ENCODE measurements at regions not wholly inside any gene's neighbourhood (a gene's known extent, or its start where the extent isn't known, plus 50 kb on each side); places are given as distances from the start of the nearest gene placed in this dataset.

DNA sequence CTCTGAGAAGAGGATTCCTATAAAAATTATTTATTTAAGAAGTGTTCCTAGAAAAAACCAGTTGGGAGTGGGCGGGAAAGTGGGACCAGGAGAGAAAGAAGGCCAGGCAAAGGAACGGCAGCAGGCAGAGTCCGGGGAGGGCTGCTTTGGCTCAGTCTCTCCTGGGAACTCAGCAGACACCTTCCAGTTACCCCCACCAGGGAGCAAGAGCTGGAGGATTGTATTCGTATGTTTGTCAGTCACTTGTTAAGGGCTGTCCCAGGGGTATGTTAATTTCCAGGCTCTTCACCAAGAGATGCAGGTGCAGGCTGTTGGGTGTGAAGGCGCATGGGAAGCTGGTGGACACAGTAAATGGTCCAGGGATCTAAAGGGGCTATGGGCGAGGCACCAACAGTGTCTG, 53.0 kb upstream of the CHD6 start:
- Mint-ChIP-seq H3K36me3 (ENCODE audit: low read depth, unreplicated experiment) (no peaks in the 10 kb centered on the region), H3K27ac (ENCODE audit: unreplicated experiment) (no peak overlapping the region), H3K27me3 (ENCODE audit: low read depth, unreplicated experiment) (peaks cover 11% of the 10 kb centered on the region), H3K4me1 (ENCODE audit: low read depth, unreplicated experiment) (peaks cover 14% of the 10 kb centered on the region), H3K4me3 (ENCODE audit: unreplicated experiment) (no peak overlapping the region), H3K9me3 (ENCODE audit: unreplicated experiment) (peaks cover 2% of the 10 kb centered on the region)
- FAIRE-seq (no peak), DNase-seq (ENCODE audit: low read depth) (no peak)
- no peak overlapping the region for H3K4me2 ChIP-seq (ENCODE audit: low read length)
- TF ChIP-seq, protein P1, sequence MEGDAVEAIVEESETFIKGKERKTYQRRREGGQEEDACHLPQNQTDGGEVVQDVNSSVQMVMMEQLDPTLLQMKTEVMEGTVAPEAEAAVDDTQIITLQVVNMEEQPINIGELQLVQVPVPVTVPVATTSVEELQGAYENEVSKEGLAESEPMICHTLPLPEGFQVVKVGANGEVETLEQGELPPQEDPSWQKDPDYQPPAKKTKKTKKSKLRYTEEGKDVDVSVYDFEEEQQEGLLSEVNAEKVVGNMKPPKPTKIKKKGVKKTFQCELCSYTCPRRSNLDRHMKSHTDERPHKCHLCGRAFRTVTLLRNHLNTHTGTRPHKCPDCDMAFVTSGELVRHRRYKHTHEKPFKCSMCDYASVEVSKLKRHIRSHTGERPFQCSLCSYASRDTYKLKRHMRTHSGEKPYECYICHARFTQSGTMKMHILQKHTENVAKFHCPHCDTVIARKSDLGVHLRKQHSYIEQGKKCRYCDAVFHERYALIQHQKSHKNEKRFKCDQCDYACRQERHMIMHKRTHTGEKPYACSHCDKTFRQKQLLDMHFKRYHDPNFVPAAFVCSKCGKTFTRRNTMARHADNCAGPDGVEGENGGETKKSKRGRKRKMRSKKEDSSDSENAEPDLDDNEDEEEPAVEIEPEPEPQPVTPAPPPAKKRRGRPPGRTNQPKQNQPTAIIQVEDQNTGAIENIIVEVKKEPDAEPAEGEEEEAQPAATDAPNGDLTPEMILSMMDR (IDR thresholded peaks at IDR 0.05; ENCODE audit: insufficient read depth, low read depth, low read length) = no peak
- no peak overlapping the region for H2AFZ ChIP-seq (ENCODE audit: low read depth, low read length)
- H3K4me1 ChIP-seq (ENCODE audit: insufficient read depth, low read length) = no peaks in the 10 kb centered on the region
- H3K79me2 ChIP-seq (ENCODE audit: insufficient read depth, low read length) = no peaks in the 10 kb centered on the region
- no peaks in the 10 kb centered on the region for H3K36me3 ChIP-seq (ENCODE audit: insufficient read depth, low read length)
- H3K9ac ChIP-seq (ENCODE audit: low read length) = no peak overlapping the region
- H3K9me3 ChIP-seq (ENCODE audit: insufficient read depth, low read depth, low read length) = no peaks in the 10 kb centered on the region
- H3K27me3 ChIP-seq (ENCODE audit: insufficient read depth, low read length) = no peaks in the 10 kb centered on the region
- H4K20me1 ChIP-seq (ENCODE audit: insufficient read depth, low read length) = no peaks in the 10 kb centered on the region
- H3K27ac ChIP-seq (ENCODE audit: low read depth, low read length) = no peak overlapping the region
- H3K4me3 ChIP-seq (ENCODE audit: insufficient read depth, low read depth, low read length) = no peak overlapping the region

DNA sequence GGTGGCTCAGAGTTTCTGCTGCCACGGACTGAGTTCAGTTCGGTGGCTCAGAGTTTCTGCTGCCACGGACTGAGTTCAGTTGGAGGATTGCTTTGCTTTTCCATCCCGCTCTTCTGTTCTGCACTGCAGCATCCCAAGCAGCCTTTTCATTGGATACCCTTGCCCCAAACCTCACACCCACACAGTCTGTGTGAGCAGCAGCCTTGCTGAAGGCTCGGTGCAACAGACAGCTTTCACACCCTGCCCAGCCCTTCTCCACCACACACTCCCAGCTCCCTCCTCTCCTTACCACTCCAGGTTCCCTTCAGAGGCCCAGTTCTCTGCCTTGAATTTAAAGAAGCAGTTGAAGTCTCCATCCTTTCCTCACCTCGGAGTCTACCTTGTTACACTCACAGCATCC, 52.5 kb upstream of the CHD6 start:
- Mint-ChIP-seq H3K27ac (ENCODE audit: unreplicated experiment) (no peak overlapping the region), H3K4me3 (ENCODE audit: unreplicated experiment) (no peak overlapping the region), H3K27me3 (ENCODE audit: low read depth, unreplicated experiment) (peaks cover 10% of the 10 kb centered on the region), H3K4me1 (ENCODE audit: low read depth, unreplicated experiment) (peaks cover 14% of the 10 kb centered on the region), H3K9me3 (ENCODE audit: unreplicated experiment) (peaks cover 2% of the 10 kb centered on the region), H3K36me3 (ENCODE audit: low read depth, unreplicated experiment) (no peaks in the 10 kb centered on the region)
- Histone ChIP-seq H3K4me2 (ENCODE audit: low read length) (no peak overlapping the region), H2AFZ (ENCODE audit: low read depth, low read length) (no peak overlapping the region), H3K36me3 (ENCODE audit: insufficient read depth, low read length) (no peaks in the 10 kb centered on the region), H3K27ac (ENCODE audit: low read depth, low read length) (no peak overlapping the region), H3K79me2 (ENCODE audit: insufficient read depth, low read length) (no peaks in the 10 kb centered on the region), H3K4me1 (ENCODE audit: insufficient read depth, low read length) (no peaks in the 10 kb centered on the region), H3K9me3 (ENCODE audit: insufficient read depth, low read depth, low read length) (no peaks in the 10 kb centered on the region), H3K4me3 (ENCODE audit: insufficient read depth, low read depth, low read length) (no peak overlapping the region), H3K27me3 (ENCODE audit: insufficient read depth, low read length) (no peaks in the 10 kb centered on the region), H3K9ac (ENCODE audit: low read length) (no peak overlapping the region), H4K20me1 (ENCODE audit: insufficient read depth, low read length) (no peaks in the 10 kb centered on the region)
- FAIRE-seq (no peak), DNase-seq (ENCODE audit: low read depth) (no peak)
- TF ChIP-seq, protein P1 (IDR thresholded peaks at IDR 0.05; ENCODE audit: insufficient read depth, low read depth, low read length) = no peak
- TF ChIP-seq EZH2 (IDR thresholded peaks at IDR 0.05; ENCODE audit: insufficient read depth, low read length) = no peak

DNA sequence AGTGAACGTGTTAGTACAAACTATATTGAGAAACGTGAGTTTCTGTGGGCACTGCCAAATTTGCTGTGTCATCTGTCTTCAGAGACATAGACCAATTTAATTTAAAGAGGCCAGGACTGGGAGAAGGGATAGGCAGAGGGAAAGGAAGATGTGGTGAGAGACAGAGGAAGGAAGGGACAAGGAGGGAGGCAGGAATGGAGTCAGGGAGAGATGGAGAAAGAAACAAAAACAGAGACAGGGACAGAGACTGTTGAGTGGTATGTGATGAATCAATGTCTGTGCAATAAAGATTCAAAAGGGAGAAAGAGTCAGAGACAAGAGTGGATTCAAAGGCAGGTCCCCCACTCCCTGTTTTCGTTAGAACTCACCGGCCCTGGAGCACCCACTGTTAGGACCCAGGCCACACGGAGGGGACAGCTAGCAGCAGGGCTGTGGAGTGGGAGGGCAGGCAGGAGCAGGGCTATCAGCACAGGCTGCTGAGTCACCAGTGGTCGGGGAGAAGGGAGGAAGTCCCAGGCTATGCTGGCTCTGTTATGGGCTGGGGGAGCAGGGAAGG, 51.6 kb upstream of the CHD6 start:
- TF ChIP-seq, protein P1 (IDR thresholded peaks at IDR 0.05; ENCODE audit: insufficient read depth, low read depth, low read length) = no peak
- TF ChIP-seq EZH2 (IDR thresholded peaks at IDR 0.05; ENCODE audit: insufficient read depth, low read length) = no peak
- Histone ChIP-seq H3K9ac (ENCODE audit: low read length) (no peak overlapping the region), H4K20me1 (ENCODE audit: insufficient read depth, low read length) (no peaks in the 10 kb centered on the region), H3K4me3 (ENCODE audit: insufficient read depth, low read depth, low read length) (no peak overlapping the region), H3K27ac (ENCODE audit: low read depth, low read length) (no peak overlapping the region), H3K79me2 (ENCODE audit: insufficient read depth, low read length) (no peaks in the 10 kb centered on the region), H3K9me3 (ENCODE audit: insufficient read depth, low read depth, low read length) (no peaks in the 10 kb centered on the region), H3K27me3 (ENCODE audit: insufficient read depth, low read length) (no peaks in the 10 kb centered on the region), H3K4me1 (ENCODE audit: insufficient read depth, low read length) (no peaks in the 10 kb centered on the region), H3K4me2 (ENCODE audit: low read length) (no peak overlapping the region), H2AFZ (ENCODE audit: low read depth, low read length) (no peak overlapping the region), H3K36me3 (ENCODE audit: insufficient read depth, low read length) (no peaks in the 10 kb centered on the region)
- H3K27me3 Mint-ChIP-seq (ENCODE audit: low read depth, unreplicated experiment) = peaks cover 6% of the 10 kb centered on the region
- H3K4me1 Mint-ChIP-seq (ENCODE audit: low read depth, unreplicated experiment) = peaks cover 14% of the 10 kb centered on the region
- FAIRE-seq = no peak
- H3K4me3 Mint-ChIP-seq (ENCODE audit: unreplicated experiment) = peak overlapping the region; percentile 63
- no peaks in the 10 kb centered on the region for H3K36me3 Mint-ChIP-seq (ENCODE audit: low read depth, unreplicated experiment)
- peak overlapping the region; percentile 75 for H3K27ac Mint-ChIP-seq (ENCODE audit: unreplicated experiment)
- DNase-seq (ENCODE audit: low read depth) = no peak
- no peaks in the 10 kb centered on the region for H3K9me3 Mint-ChIP-seq (ENCODE audit: unreplicated experiment)
